ENCODE measurements at regions not wholly inside any gene's neighbourhood (a gene's known extent, or its start where the extent isn't known, plus 50 kb on each side); places are given as distances from the start of the nearest gene placed in this dataset.
A peak's percentile ranks its signal among the peaks of the same experiment; 100 is the strongest.

DNA sequence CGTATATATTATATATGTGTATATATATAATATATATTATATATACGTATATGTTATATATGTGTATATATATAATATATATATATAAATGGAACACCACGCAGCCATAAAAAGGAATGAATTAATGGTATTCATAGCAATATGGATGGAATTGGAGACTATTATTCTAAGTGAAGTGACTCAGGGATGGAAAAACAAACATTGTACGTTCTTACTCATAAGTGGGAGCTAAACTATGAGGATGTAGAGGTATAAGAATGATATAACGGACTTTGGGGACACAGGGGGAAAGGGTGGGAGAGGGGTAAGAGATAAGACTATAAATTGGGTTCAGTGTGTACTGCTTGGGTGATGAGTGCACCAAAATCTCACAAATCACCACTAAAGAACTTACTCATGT is 1388.9 kb downstream of the C4orf33 start:
- no peak for DNase-seq (ENCODE audit: low spot score)

DNA sequence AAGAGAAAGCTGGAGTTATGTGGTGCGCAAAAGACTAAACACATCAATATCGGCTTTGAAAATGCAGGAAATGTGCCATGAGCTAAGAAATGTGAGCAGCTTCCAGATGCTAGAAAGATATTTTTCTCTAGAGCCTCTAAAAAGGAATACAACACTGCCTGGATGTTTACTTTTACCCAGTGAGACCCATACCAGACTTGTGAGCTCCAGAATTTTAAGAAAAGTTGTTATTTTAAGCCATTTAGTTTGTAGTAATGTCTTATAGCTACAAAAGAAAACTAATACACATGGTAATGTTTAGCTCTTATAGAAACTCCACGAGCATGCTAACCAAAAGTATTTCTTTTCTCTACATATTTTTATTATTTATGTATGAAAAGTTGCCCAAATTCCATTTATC is 1389.4 kb downstream of the C4orf33 start:
- DNase-seq (ENCODE audit: low spot score): no peak

DNA sequence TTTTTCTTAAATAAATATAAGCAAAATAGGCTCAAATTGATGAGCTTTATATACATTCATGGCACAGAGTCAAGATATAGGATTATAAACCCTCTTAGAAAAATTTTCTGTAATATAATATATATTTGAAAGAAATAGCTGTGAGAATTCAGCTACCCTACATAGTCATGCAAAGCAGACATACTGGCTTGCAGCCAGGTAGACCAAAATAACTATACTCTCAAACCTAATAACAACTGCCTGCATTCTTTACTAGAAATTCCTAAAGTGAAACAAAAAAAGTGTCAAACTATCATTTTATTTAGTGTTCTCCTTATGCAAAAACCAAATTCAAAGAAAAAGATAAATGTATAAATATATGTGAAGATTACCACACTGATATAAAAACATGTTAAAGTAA is 1390.2 kb downstream of the C4orf33 start:
- DNase-seq (ENCODE audit: low spot score): peak; percentile 4

DNA sequence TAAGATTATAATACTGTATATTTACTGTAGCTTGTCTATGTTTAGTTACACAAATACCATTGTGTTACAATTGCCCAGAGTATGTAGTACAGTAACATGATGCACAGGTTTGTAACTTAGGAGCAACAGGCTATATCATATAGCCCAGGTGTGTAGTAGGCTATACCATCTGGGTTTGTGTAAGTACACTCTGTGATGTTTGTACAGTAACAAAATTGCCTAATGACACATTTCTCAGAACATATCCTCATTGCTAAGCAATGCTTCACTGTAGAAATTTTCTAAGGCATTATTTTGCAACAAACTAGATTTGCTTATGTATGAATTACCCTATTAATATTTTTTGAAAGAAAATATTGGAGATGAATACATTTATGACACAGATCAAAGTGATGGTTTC is 1390.9 kb downstream of the C4orf33 start:
- no peak for DNase-seq (ENCODE audit: low spot score)

DNA sequence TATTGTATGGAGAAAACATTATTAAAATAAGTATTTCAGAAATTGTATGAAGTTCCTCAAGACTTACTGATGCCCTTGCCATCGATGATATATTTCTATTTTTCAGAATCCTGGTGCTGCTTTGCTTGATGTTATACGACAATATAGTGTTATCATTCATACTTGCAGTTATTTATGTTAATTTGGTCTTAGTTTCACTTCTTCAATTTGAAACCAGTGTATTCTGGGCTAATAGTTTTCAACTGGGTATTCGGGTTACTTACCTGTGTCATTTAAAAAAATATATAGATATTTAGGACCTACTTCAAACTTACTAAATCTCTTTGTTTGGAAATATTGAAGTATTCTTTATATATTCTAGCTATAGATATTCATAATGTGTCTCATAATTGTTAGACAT is 1414.7 kb downstream of the C4orf33 start:
- DNase-seq (ENCODE audit: low spot score): peak; percentile 9

DNA sequence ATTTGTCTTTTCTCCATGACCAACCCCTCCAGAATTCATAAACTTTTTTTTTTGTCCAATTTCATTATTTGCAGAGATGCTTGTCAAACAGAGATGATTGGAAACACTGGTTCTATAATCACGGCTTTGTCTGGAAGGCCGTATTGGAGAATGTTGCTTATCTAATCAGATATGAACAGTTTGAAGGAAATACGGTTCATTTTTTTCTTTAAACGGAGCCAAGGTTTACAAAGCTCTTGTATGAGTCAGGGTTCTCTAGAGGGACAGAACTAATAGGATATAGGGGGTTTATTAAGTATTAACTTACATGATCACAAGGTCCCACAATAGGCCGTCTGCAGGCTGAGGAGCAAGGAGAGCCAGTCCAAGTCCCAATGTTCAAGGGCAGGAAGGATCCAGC is 1415.8 kb downstream of the C4orf33 start:
- no peak for DNase-seq (ENCODE audit: low spot score)

DNA sequence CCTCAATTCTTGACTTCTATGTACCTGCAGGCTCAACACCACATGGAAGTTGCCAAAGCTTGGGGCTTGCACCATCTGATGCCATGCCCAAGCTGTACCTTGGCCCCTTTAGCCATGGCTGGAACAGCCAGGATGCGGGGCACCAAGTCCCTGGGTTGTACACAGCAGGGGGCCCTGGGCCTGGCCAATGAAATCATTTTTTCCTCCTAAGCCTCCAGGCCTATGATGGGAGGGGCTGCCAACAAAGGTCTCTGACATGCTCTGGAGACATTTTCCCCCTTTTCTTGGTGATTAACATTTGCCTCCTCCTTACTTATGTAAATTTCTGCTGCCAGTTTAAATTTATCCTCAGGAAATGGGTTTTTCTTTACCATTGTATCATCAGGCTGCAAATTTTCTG is 1428.1 kb downstream of the C4orf33 start:
- DNase-seq (ENCODE audit: low spot score): no peak

DNA sequence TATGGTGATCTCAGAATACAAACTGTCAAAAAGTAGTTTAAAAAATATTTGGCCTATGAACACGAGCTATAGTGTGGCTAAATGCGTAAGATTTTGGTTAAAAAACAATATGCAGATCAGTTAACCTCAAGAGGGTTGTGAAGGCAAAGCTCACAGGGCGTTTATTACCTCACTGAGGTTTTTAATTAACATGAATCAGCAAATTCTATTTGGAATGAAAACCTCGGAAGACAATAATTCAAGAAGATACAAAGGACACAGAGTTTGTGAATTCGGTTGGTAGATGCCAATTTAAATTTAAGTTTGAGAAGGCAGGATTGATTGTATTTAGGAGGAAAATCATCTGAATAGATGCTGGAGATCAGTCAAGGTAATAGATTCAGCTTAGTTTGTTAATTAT is 1434.6 kb downstream of the C4orf33 start:
- no peak for DNase-seq (ENCODE audit: low spot score)

DNA sequence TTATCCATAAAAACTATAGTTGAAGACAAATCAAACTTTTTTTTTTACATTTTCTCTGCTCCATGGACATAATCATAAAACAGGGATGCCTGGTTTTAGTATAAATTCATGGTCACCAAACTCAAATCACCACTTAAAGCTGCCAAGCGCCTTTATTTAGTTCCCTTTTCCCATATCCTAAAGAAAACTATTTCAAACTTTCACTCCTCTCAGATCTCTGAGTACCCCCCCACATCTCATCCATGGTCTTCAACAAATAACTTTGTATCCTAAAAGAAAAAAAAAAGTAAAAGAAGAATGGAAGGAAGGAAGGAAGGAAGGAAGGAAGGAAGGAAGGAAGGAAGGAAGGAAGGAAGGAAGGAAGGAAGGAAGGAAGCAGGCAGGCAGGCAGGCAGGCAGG is 1438.7 kb downstream of the C4orf33 start:
- DNase-seq (ENCODE audit: low spot score): no peak

DNA sequence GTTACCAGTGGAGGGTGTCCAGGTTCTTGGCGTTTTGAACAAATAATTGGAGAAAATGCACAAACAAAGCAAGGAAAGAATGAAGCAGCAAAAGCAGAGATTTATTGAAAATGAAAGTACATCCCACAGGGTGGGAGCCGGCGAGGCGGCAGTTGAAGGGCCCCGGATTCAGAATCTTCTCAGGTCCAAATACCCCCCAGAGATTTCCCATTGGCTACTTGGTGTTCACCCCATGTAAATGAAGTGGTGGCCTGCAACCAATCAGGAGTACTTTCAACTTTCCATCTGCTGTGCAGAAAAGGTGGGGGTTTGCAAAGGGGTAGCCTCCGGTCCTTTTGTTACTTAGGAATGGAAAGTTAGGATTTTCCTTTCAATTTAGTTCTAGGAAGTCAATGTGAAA is 1447.0 kb downstream of the C4orf33 start:
- no peak for DNase-seq (ENCODE audit: low spot score)

DNA sequence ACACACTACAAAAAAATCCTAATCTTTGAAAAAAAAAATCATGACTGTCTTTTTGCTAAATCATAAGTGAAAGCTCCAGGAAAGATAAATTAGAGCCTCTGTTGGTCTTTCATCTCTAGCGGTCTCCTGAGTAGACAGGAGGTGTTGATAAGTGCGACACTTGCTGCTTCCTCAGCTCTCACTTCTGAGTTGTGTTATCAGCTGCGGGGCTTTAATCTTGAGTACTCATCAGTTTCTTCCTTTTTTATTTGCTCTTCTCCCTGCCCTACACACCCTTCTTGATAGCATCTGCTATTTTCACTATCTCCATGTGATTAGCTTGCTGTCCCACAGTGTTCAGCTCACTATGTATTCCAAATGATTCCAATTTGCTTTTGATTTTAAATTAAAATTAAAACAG is 1449.2 kb downstream of the C4orf33 start:
- DNase-seq (ENCODE audit: low spot score): no peak

DNA sequence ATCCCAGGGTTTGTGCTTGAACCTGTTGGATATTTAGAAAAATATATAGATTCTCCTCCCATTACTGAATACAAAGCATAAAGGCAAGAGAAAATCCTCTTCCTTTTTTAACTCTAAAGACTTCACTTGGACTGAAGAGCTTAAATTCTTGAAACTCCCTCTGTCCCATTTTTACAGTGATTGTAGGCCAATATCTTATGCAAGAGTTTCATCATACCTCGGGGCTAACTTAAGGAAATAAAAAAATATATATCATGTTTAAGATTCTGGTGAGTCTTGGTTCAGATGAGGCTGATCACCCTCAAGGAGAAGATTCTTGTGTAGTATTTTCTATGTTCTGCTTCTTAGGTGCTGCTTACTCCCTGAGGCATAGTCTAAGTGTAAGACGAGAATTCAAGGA is 1449.6 kb downstream of the C4orf33 start:
- no peak for DNase-seq (ENCODE audit: low spot score)

DNA sequence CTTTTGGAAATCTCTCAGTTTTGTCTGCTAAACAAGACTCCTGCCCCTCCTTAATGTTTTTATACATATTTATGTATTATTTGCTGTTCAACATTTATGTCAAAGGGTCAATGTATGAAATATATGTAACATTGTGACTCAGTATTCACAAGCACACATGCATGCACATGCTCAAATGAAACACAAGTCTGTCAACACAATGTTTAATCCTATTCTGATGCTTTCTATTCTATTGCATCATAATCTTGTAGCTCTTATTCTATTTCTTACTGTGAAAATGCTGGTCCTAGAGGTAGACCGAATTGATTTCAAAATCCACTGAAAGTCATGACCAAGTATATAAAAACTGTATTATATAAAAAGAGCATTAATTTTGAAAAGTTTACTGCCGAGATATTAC is 1463.3 kb downstream of the C4orf33 start:
- DNase-seq (ENCODE audit: low spot score): no peak

DNA sequence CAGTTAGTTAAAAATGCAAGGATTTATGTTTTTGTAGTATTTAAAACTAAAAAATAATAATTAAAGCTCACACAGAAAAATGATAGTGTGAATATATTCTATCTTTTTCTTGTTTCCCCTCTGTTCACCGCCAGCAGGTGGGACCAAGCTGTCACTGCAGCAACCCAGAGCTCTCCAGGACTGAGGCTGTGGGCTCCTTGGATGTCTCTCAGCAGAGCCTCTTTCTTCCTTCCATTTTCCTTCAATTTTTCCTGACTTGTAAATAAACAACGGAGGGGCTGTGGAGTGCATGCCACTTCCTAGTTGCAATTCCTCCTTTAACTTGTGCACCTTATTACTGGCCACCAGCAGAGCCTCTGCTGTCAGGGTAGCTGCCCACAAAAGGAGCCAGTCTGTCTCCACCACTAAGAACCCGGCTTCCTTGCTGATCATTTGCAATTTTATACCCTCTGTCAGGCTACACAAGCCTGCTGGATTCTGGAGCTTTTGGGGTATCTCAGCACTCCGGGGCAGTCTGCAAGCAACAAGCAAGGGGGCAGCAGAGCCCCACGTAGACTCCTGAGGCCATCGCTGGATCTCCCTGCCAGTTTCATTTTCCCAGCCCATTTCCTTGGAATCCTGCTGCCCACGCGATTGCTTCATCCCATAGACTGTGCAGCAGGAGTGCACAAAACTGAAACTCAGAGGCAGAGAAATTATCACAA is 1467.4 kb downstream of the C4orf33 start:
- DNase-seq (ENCODE audit: low spot score): no peak

DNA sequence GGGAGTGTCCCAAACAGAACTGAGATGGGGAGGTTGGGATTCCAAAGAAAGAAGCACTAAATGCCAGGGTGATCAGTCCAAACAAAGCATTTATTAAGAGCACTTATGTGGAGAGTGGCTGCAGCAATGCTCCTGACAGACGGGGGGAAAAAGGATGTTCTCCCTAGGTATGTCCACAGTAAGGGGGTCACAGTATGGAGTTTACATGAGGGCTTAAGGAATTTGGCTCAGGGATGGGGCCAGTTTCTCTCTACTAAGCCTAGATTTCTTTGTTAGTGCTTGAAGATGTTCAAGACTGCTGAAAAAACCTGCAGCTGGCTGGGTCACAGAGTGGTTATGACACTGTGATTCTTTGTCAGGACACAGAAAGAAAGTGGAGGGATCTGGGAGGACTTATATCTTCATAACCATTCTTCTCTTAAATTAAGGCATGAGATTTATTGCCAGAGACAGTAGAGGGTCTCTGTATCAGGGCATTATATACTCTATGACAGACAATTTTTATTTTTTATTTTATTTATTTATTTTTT is 1468.0 kb downstream of the C4orf33 start:
- DNase-seq (ENCODE audit: low spot score): no peak

DNA sequence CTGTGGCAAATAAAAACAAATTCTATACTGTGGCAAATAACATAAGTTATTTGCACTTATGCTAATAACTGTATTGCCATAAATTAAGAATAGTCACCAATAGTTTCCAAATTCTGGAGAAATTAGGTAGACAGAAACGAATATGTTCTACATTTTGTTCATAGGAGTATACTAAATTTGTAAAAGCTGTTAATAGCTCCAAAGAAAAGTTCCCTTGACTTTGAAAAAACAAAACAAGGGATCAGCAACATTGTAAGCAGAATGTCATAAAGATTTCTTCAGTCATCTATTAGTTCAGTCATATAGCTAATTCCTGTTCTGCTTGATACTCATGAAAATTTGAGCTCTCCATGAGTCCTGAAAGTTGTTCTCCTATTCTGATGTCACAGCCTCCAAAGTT is 1472.8 kb downstream of the C4orf33 start:
- peak; percentile 9 for DNase-seq (ENCODE audit: low spot score)

DNA sequence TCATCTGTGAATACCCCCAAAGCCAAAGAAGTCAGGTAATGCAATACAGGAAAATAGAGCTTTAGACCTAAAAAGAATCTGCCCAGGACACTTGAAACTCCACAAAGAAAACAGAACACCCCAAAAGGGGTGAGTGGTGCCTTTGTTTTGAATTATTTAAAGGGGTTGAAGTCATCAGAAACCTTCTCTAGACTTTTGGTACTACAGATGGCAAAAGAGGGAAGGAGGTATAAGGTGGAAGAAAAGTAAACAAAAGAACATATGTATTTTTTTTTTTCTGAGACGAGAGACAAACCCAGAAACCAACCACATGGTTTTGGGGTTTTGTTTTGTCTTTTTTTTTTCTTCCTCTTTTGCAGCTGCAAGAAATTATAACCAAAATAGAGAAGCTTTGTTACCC is 1477.8 kb downstream of the C4orf33 start:
- DNase-seq (ENCODE audit: low spot score): peak; percentile 16

DNA sequence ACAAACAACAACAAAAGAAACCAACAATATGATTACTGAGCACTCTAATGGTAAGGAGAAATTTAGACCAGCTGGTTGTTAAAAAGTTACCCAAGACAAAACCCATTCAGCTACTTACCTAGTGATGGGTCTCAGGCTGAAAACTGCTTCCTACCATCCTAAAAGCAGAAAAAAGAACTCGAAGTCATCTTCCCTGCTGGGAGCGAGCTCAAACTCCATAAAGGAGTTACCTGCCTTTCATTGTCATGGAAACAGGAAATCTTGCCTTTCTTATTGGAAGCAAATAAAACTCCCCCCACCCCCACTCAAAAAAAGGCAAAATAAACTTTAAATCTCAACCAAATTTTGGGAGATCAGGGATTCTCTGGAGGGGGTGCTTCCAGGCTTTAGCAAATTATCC is 1478.3 kb downstream of the C4orf33 start:
- no peak for DNase-seq (ENCODE audit: low spot score)

DNA sequence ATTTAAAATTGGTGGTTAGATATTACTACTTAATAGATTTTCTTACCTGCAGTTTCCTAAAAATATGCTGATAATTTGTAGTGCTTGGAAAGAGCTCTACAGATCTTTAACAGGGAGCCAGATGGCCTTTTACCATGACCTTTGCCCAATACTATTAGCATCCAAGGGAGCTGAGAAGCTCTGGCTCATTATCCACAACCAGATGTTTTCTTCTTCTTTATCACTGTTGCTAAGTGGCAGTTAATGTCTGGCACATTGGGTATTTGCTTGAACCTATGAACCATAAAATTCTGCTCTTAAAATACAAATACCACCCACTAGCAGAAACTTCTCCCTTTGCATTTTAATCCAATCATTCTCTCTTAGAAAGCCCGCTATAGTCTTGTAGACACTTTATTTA is 1480.3 kb downstream of the C4orf33 start:
- DNase-seq (ENCODE audit: low spot score): no peak

DNA sequence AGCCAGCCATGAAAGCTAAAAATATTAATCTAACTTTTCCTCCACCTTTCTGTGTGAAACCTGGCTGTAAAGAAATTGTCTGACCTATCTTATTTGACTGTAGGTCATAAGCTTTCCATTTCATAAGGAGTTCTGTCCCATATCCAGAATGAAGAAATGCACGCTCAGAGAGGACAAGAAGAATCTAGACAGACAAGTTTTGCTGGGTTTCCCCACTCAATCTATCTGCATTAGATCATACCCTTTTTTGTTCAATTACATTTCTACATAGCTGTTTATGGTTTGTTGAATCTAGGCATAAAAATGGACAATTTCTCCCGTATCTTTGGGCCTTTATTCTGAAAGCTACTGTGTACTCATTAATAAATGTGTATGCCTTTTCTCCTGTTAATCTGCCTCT is 1495.1 kb downstream of the C4orf33 start:
- DNase-seq (ENCODE audit: low spot score): no peak

DNA sequence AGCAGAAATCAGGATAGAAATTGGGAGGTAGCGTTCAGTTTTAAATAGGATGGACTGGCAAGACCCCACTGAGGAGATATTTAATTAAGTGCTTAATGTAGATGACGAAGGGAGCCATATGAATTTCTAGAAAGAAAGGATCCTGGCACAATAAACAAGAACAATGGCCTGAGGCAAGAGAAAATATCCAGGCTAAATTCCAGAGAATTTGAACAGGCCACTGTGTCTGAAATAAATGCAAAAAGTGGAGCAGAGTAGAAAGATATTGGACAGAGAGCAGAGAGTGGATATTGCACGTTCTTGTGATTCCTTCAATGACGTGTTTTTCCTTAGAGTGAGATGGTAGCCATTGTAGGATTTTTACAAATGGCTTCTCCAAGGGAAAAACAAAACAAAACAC is 1504.8 kb downstream of the C4orf33 start:
- DNase-seq (ENCODE audit: low spot score): no peak

DNA sequence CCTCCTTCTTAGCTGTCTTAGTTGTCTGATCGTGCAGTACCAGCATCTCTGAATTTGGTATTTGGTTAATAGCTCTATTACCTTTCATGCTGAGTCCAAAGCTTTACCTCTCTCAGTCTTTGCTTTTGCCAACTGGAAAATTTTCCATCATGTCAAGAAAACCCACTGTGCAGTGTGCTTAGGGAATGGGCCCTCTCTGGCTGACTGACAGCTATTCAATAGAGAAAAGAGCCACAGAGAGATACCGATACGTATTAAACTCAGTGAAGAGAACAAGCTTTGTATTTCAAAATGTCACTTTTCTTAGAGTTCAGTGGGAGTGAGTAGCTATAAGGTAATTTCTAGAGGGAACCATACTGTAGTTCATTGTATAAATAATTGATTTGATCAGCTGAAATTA is 1507.1 kb downstream of the C4orf33 start:
- no peak for DNase-seq (ENCODE audit: low spot score)

DNA sequence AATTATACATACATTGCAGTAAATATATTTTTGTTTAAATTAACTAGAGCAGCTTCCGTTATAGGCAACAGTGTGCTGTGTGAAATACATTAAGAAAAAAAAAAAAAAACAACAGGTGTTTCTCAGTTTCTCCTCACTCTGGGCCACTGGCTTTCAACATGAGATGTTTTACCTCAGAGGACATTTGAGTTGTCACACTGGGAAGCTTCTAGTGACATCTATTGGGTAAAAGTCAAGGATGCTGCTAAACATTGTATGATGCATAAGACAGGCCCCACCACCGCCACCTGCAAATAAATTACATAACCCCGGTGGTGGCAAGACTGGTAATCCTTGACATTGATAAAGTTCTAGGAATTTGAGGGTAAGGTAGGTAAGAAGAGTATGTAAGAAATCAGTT is 1512.2 kb downstream of the C4orf33 start:
- DNase-seq (ENCODE audit: low spot score): peak; percentile 3

DNA sequence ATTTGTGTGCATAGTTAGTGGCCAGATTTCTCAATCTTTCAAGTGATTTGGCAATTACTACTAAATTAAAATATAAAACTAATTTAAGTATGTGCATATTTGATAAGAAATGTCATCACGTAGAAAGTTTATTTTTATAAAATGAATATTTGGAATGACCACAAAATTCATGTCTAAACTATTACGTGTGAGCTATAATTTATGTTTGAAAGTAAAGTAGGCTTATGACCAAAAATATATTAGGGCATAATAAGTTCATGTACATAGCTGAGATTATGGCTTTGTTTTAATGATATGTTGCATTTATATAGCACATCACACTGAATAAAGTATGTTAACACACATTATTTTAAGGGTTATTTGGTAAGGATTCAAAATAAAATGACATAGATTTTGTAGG is 1532.6 kb downstream of the C4orf33 start:
- no peak for DNase-seq (ENCODE audit: low spot score)
